ENCODE measurements at regions not wholly inside any gene's neighbourhood (a gene's known extent, or its start where the extent isn't known, plus 50 kb on each side); places are given as distances from the start of the nearest gene placed in this dataset.
A peak's percentile ranks its signal among the peaks of the same experiment; 100 is the strongest.

DNA sequence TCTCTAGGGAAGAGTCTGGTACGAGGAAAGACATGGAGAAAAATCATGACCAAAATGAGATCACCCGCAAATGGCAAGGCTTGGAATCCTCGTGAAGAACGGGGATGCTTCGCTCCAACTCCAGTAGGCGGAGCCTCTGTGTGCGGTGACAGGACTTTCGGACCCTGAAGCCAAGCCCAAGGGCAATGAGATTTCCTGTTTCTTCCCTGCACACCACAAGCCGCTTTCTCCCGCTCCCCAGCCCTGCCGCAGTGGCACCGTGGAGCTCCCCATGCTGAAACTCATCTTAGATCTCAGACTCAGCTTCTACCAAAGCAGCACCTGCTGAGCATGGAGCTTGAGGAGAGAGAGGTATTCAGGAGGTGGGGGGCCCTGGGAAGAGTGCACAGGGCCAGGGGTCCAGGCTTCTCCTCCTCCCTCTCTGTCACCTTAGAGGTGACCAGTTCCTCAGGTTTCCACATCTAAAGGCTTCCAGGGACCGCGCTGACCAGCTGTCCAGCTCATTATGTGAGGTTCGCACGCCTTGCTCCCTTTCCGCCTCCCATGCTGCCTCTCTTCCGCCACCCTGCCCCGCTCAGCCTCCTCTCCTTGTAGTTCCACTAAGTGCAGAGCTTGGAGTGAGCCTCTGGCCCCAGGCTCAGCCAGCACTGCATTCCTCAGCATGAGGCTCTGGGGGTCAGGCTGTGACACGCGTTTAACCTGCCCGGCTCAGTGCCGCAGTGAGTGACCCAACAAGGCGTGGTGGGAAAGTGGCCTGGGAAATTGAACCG, 153.8 kb upstream of the SOX1 start:
- 53 to 65% (median 61%) methylated on average over 24 to 25 of the region's 25 CpGs for WGBS, 4 donors
- TF ChIP-seq CTCF (IDR thresholded peaks at IDR 0.05) = no peak
- TF ChIP-seq POLR2A (IDR thresholded peaks at IDR 0.05) = no peak
- Histone ChIP-seq H3K27me3 (peaks cover 0 to 17% (median 0%) of the 10 kb centered on the region in 9 donors), H3K27ac (no peak overlapping the region), H3K36me3 (no peaks in the 10 kb centered on the region), H3K4me1 (no peaks in the 10 kb centered on the region), H3K4me3 (no peak overlapping the region), H3K9me3 (no peaks in the 10 kb centered on the region)
- no peak for ATAC-seq
- intact Hi-C loops (cut with DNase I) = no loop called here
- peak in 1 of 5 donors; percentile 8 for DNase-seq

DNA sequence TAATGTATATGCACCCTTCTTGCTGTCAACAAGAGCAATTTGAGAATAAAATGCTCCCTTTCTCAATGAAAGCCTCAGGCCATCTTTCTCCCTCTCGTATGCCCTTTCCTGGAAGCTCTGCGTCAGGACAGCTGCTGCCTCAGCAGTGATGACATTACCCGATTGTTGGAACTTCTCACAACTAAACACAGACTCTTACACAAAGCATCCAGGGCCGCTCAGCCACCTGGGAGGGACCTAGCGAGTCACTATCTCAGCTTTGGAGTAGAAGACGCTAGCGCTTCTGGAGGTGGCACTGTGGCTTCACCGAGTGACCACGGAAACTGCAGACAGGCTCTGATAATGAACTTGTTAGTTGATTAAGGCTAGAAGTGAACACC, 153.2 kb upstream of the SOX1 start:
- Histone ChIP-seq H3K4me3 (no peak overlapping the region), H3K9me3 (no peaks in the 10 kb centered on the region), H3K27me3 (peaks cover 0 to 20% (median 0%) of the 10 kb centered on the region in 9 donors), H3K36me3 (no peaks in the 10 kb centered on the region), H3K4me1 (no peaks in the 10 kb centered on the region), H3K27ac (no peak overlapping the region)
- ATAC-seq (no peak), DNase-seq (peak in 1 of 5 donors; percentile 5)
- TF ChIP-seq POLR2A (IDR thresholded peaks at IDR 0.05) (no peak), CTCF (IDR thresholded peaks at IDR 0.05) (no peak)
- WGBS, 4 donors = 36 to 52% (median 41%) methylated on average over 9 of the region's 9 CpGs
- intact Hi-C loops (cut with DNase I) = no loop called here

DNA sequence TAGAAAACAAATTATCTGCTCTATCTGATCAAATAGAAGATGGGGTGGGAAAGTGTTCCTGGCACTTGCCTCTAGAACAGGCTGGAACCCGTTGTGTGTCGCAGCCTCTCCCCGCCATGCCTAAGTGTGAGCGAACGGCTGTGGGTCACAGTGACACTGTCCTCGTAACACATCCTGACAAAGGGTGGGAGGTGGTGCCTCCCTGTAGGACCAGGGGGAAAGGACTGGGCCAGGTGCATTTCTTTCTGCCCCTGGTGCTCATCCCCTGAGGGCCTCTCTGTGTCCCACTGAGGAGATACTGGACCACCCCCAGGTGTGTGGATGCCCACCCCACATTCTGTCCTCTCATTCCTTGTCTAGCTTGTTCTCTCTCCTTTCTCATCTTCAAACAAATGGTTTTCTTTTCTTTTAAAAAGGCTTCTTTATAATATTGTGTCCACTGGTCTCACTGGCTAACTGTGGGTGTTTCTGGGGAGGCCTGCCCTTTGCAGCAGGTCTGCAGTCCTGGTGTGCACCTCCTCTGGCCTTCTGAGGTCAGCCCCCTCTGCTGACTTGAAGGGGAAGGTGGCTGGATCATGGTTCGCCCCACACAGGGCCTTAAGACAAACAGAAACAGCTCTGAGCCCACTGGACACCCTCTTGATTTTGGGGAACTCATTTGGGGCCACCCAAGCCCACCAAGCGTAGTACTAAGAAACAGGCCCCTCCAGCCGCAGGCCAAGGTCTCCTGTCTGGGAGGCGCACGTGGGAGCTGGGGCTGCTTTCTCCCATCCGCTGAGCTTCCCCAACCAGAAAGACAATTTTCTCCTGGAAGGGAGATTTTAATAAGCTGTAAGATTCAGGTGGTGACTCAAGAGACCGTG, 152.5 kb upstream of the SOX1 start:
- DNase-seq (peak in 1 of 5 donors; percentile 3), ATAC-seq (no peak)
- Histone ChIP-seq H3K36me3 (no peaks in the 10 kb centered on the region), H3K27me3 (peaks cover 0 to 19% (median 0%) of the 10 kb centered on the region in 9 donors), H3K27ac (no peak overlapping the region), H3K4me3 (no peak overlapping the region), H3K9me3 (no peaks in the 10 kb centered on the region), H3K4me1 (no peaks in the 10 kb centered on the region)
- TF ChIP-seq POLR2A (IDR thresholded peaks at IDR 0.05) (no peak), CTCF (IDR thresholded peaks at IDR 0.05) (no peak)
- intact Hi-C loops (cut with DNase I) = no loop called here
- 84 to 89% (median 87%) methylated on average over 12 to 13 of the region's 13 CpGs for WGBS, 4 donors

DNA sequence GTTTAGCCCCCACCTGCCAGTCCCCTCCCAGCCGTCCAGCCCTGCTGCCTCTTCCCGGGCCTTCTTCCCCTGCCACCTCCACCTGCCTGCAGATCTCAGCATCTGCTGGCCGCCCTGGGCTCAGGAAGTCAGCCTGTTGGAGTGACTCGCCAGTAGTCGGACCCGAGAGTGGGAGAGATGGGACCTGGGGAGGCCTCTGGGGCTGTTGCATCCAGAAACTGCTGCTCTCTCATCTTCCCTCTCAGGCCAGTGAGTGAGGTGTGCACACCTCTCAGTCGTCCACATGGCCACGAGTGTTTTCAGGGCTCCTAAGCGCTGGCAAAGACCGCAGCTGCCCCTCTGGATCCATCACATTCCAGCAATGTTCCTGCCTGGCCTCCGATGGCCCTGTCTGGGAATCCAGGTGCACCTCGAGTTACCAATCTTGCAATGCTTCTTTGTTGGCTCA, 151.8 kb upstream of the SOX1 start:
- 76 to 89% (median 84%) methylated on average over 11 to 12 of the region's 12 CpGs for WGBS, 4 donors
- H3K36me3 ChIP-seq = no peaks in the 10 kb centered on the region
- no peak overlapping the region for H3K4me3 ChIP-seq
- intact Hi-C loops (cut with DNase I) = no loop called here
- H3K27me3 ChIP-seq = peaks cover 0 to 18% (median 0%) of the 10 kb centered on the region in 9 donors
- H3K4me1 ChIP-seq = no peaks in the 10 kb centered on the region
- DNase-seq = peak in 1 of 5 donors; percentile 10
- H3K27ac ChIP-seq = no peak overlapping the region
- no peaks in the 10 kb centered on the region for H3K9me3 ChIP-seq
- TF ChIP-seq POLR2A (IDR thresholded peaks at IDR 0.05) = no peak
- TF ChIP-seq CTCF (IDR thresholded peaks at IDR 0.05) = no peak
- ATAC-seq = no peak
